ENCODE measurements at regions not wholly inside any gene's neighbourhood (a gene's known extent, or its start where the extent isn't known, plus 50 kb on each side); places are given as distances from the start of the nearest gene placed in this dataset.

DNA sequence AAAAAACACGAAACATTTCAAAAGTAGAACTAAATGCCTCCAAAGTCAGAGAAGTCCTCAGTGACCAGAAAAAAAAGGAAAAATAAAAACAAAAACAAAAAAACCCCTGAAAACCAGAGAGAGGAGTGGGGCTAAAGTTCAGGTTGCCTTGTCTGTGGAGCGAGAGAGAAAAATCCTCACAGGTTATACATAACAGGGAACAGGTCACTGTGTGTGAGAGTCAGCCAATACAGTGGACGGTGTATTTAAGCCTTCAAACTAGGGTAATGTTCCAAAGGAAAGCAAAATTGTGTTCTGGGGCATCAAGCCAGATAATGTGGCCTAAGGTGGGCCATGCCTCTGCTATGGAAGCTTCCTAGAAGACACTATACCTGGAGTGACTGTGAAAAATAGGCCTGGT lies 216.1 kb upstream of the SUCLG2 start:
- TF ChIP-seq CTCF (IDR thresholded peaks at IDR 0.05) (no peak), POLR2A (IDR thresholded peaks at IDR 0.05) (no peak)
